GM13976 (cell line): ENCODE measurements at regions not wholly inside any gene's neighbourhood (a gene's known extent, or its start where the extent isn't known, plus 50 kb on each side); places are given as distances from the start of the nearest gene placed in this dataset.
"Not testable (repeated sequence)": the region's sequence is repeated elsewhere in the genome, so short reads cannot be mapped to it uniquely, and the experiment has no call there.

ENCODE experiments used
- DNase-seq: peaks from one replicate; pipeline ENCODE4 v3.0.0; 2012; ENCODE audit warnings: low spot score
- CTCF ChIP-seq: IDR thresholded peaks from 2 replicates; pipeline ENCODE4 v1.5.1; 2012; ENCODE audit warnings: borderline replicate concordance, mild to moderate bottlenecking; ENCODE audit not compliant: insufficient read depth; ENCODE audit errors: extremely low read depth, missing control alignments, control extremely low read depth
- in situ Hi-C: fragments of 300-500 bp; cut with MboI; formaldehyde crosslinking; loops from one replicate; pipeline ENCODE4 v1.12.0; 2022; ENCODE audit warnings: low sequenced_read_pairs, mixed read lengths, inconsistent platforms; ENCODE audit not compliant: unreplicated experiment

DNA sequence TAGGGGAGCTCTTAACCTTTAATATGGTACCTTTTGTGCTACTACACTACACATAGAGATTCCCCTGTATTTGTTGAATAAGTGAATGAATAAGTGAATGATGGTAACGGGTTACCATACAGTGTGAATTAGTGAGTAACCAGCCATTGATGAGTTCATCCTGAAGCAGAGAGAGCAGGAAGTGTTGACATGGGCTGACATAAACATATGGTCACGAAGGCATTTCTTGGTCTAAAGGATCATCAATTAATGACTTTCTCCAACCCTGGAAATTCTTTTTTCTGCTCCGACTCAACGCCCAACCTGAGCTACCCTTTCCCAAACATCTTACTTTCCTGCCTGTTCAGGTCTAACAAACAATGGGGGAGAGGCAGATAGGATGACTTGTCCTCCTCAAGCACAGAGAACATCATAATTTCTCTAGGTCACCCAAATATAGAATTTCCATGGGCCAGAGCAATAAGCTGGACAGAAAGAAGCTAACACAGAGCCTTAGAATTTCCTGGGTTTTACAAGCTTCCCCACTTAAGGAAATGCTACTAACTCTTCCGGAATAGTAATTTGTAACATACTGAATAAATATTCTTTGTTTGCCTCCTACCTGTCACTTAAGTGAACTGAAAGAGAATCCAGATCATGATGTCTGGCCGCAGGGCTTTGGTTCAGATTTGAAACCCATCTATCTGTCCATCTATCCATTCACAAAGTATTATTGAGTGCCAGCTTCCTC, 114.7 kb upstream of the NGF start:
- in situ Hi-C loops = loop anchor here (25.0 kb wide), 1 partner anchor 165 kb away; no protein-coding TSS in a partner anchor
- no peak for DNase-seq
- no peak for TF ChIP-seq CTCF

GRCh38 chr1:115450501-115451040, 112.5 kb upstream of the NGF start:
- no peak for DNase-seq
- TF ChIP-seq CTCF = no peak
- in situ Hi-C loops = loop anchor here (25.0 kb wide), 1 partner anchor 163 kb away; no protein-coding TSS in a partner anchor

GRCh38 chr1:115448282-115449044, 110.4 kb upstream of the NGF start:
- TF ChIP-seq CTCF = no peak
- no peak for DNase-seq
- in situ Hi-C loops = no loop called here

- no peak for TF ChIP-seq CTCF
- in situ Hi-C loops = no loop called here
Observed at GRCh38 chr1:115447672-115448071, 109.6 kb upstream of the NGF start.

DNA sequence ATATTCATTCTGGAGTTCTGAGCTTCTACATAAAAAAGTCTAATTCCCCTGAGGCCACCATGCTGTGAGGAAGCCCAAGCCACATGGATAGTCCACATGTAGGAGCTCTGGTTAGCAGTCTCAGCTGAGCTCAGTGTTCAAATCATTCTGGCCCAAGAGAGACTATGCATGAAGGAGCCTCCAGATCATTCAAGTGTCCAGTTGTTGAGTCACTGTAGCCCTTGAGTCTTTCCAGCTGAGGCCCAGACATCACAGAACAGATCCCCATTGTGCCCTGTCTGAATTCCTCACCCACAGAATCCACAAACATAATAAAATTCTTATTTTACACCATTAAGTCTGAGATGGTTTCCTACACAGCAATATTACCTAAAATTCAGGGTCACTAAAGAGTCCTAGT, 107.0 kb upstream of the NGF start:
- no peak for TF ChIP-seq CTCF
- in situ Hi-C loops = no loop called here
- DNase-seq = no peak

More at GRCh38 chr1:115447672-115448071, 109.6 kb upstream of the NGF start:
- DNase-seq = no peak

GRCh38 chr1:115440733-115441132, 102.7 kb upstream of the NGF start:
- TF ChIP-seq CTCF = no peak
- no peak for DNase-seq
- in situ Hi-C loops = no loop called here

DNA sequence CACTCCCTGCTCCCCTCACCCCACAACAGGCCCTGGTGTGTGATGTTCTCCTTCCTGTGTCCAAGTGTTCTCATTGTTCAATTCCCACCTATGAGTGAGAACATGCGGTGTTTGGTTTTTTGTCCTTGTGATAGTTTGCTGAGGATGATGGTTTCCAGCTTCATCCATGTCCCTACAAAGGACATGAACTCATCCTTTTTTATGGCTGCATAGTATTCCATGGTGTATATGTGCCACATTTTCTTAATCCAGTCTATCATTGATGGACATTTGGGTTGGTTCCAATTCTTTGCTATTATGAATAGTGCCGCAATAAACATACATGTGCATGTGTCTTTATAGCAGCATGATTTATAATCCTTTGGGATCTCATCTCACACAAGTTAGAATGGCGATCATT, 101.5 kb upstream of the NGF start:
- in situ Hi-C loops, DNase-seq: not testable (repeated sequence)
